ENCODE measurements at regions not wholly inside any gene's neighbourhood (a gene's known extent, or its start where the extent isn't known, plus 50 kb on each side); places are given as distances from the start of the nearest gene placed in this dataset.

DNA sequence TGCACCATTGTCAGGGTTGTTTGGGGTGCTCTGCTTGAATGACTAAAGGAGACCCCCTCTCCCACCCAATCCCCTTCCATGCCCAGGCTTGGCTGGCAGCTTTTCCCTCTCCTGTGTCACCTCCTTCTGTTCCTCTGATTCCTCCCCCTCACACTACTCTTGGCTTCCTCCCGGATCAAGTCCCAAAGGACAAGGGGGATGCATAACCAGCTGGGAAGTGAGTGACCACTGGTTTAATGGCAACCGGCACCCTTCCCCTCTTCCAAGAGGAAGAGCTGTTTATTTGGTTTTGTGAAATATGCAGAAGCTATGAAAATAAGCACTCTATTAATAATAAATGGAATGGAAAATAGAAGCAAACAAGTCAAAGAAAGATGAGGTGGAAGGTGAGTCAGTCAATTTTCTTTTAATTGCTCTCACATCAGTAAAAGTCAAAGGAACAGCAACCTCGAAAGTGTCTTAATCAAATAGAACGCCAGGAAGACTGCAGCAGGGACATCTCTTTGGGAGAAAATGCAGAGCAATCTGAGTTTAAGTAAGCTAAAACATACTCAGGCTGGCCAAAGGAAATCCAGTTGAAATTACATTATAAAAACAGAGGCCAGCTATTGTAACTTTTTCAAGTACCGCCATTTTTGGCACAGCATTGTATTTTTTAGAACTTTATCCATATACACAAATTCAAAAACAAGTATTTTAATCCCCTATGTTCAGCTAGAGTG is 322.5 kb downstream of the SIPA1L2 start:
- no peaks in the 10 kb centered on the region for H3K36me3 ChIP-seq
- H3K27ac ChIP-seq, result no peak overlapping the region
- 77 to 86% (median 81%) methylated on average over 5 of the region's 5 CpGs for WGBS, 5 donors
- no peak for TF ChIP-seq POLR2AphosphoS5 (IDR thresholded peaks at IDR 0.05)
- no peaks in the 10 kb centered on the region for H3K4me1 ChIP-seq
- intact Hi-C loops (cut with DNase I; ENCODE audit: low total_unique reads), result no loop called here
- H3K4me3 ChIP-seq, result no peak overlapping the region
- H3K9me3 ChIP-seq, result peaks cover 0 to 2% (median 0%) of the 10 kb centered on the region in 8 donors
- peaks cover 0 to 10% (median 0%) of the 10 kb centered on the region in 7 donors for H3K27me3 ChIP-seq (replicated peaks in 1 of 7)
- DNase-seq, result no peak

DNA sequence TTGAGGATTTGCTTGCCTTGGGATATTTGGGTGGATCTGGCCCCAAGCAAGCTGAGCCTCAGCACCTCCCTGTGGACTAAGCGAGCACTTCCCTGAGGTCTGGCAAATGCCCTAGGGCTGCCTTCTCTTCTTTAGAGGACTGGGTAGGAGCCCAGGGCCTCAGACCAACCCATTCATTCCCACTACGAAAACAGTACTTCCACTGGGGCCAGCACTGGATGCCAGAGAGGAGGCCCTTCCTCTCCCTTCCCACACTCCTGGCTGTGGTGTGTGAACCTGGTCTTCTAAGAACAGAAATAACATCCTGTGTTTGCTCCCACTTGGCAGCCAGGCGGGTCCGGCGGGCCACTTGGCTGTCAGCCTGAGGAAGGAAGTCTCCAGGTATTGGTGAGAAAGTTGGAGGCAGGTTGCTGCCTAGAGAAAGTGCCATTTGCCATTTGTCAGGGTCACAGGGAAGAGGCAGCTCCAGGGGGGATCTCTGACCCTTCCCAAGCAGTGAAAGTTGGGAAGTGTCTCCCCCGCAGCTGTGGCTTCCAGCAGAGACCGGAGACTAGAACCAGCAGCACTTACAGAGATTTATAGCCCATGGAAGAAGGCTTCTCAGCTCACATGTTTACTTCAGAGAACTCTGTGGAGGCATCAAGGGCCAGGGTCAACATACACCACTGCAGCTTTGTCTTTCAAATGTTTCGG is 323.5 kb downstream of the SIPA1L2 start:
- TF ChIP-seq POLR2AphosphoS5 (IDR thresholded peaks at IDR 0.05) (no peak), POLR2A (IDR thresholded peaks at IDR 0.05) (no peak)
- TF ChIP-seq, protein P1, sequence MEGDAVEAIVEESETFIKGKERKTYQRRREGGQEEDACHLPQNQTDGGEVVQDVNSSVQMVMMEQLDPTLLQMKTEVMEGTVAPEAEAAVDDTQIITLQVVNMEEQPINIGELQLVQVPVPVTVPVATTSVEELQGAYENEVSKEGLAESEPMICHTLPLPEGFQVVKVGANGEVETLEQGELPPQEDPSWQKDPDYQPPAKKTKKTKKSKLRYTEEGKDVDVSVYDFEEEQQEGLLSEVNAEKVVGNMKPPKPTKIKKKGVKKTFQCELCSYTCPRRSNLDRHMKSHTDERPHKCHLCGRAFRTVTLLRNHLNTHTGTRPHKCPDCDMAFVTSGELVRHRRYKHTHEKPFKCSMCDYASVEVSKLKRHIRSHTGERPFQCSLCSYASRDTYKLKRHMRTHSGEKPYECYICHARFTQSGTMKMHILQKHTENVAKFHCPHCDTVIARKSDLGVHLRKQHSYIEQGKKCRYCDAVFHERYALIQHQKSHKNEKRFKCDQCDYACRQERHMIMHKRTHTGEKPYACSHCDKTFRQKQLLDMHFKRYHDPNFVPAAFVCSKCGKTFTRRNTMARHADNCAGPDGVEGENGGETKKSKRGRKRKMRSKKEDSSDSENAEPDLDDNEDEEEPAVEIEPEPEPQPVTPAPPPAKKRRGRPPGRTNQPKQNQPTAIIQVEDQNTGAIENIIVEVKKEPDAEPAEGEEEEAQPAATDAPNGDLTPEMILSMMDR (IDR thresholded peaks at IDR 0.05 in 8 of 11, conservative IDR thresholded peaks at IDR 0.05 in 3 of 11), result no peak
- intact Hi-C loops (cut with DNase I; ENCODE audit: low total_unique reads), result no loop called here
- Histone ChIP-seq H3K27me3 (replicated peaks in 1 of 7) (peaks cover 0 to 10% (median 0%) of the 10 kb centered on the region in 7 donors), H3K27ac (no peak overlapping the region), H3K9me3 (no peaks in the 10 kb centered on the region), H3K4me1 (no peaks in the 10 kb centered on the region), H3K36me3 (no peaks in the 10 kb centered on the region), H3K4me3 (no peak overlapping the region)
- 55 to 71% (median 65%) methylated on average over 7 to 8 of the region's 8 CpGs for WGBS, 5 donors
- no peak for DNase-seq

DNA sequence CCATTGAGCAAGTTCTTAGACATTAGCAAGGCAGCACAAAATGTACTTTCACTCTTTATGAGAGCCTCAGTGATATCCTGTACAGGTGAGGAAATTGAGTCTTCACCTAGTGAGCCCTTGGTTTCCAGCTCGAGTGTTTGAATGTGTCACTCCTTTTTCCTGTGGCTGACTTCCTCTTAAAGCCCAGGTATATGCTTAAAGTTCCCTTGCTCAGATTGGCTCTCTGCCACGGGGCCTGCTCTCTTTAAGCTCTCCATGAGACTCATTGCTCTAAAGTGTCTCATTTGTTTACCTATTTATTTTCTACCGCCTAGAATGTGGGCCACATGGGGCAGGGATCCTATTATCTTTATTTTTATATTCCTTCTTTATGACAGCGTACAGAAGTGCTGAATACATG is 324.9 kb downstream of the SIPA1L2 start:
- H3K4me1 ChIP-seq, result no peaks in the 10 kb centered on the region
- no peak overlapping the region for H3K27ac ChIP-seq
- intact Hi-C loops (cut with DNase I; ENCODE audit: low total_unique reads), result no loop called here
- WGBS, 5 donors, result 52 to 72% (median 62%) methylated on average over 4 of the region's 4 CpGs
- no peak overlapping the region for H3K4me3 ChIP-seq
- peaks cover 0 to 16% (median 0%) of the 10 kb centered on the region in 7 donors for H3K27me3 ChIP-seq (replicated peaks in 1 of 7)
- H3K36me3 ChIP-seq, result no peaks in the 10 kb centered on the region
- DNase-seq, result no peak
- TF ChIP-seq POLR2A (IDR thresholded peaks at IDR 0.05) (no peak), POLR2AphosphoS5 (IDR thresholded peaks at IDR 0.05) (no peak)
- TF ChIP-seq, protein P1 (IDR thresholded peaks at IDR 0.05 in 8 of 11, conservative IDR thresholded peaks at IDR 0.05 in 3 of 11), result no peak
- H3K9me3 ChIP-seq, result no peaks in the 10 kb centered on the region

DNA sequence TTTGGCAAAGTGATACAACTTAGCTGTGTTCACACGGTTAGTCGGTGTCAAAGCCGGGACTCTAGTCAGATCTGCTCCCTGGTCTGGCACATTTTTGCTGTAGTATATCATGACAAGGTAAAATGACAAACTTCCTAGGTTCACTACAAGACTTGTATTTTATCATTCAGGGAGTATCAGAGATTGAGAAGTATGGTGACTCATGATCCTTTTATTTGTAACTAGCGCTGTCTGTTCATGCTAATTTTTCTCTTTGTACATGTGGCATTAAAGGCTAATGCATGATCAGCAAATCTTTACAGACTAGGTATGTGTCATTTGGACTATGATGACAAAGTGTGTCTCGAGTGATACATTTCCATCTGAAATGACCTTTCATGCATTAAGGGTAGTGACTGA is 326.7 kb downstream of the SIPA1L2 start:
- H3K4me3 ChIP-seq, result no peak overlapping the region
- H3K4me1 ChIP-seq, result no peaks in the 10 kb centered on the region
- no peaks in the 10 kb centered on the region for H3K9me3 ChIP-seq
- TF ChIP-seq POLR2AphosphoS5 (IDR thresholded peaks at IDR 0.05) (no peak), POLR2A (IDR thresholded peaks at IDR 0.05) (no peak)
- TF ChIP-seq, protein P1 (IDR thresholded peaks at IDR 0.05 in 8 of 11, conservative IDR thresholded peaks at IDR 0.05 in 3 of 11), result no peak
- peaks cover 0 to 16% (median 0%) of the 10 kb centered on the region in 7 donors for H3K27me3 ChIP-seq (replicated peaks in 1 of 7)
- 87 to 95% (median 90%) methylated on average over 5 of the region's 5 CpGs for WGBS, 5 donors
- H3K27ac ChIP-seq, result no peak overlapping the region
- H3K36me3 ChIP-seq, result no peaks in the 10 kb centered on the region
- intact Hi-C loops (cut with DNase I; ENCODE audit: low total_unique reads), result no loop called here
- DNase-seq, result no peak
